GM10266 (cell line): ENCODE measurements at regions not wholly inside any gene's neighbourhood (a gene's known extent, or its start where the extent isn't known, plus 50 kb on each side); places are given as distances from the start of the nearest gene placed in this dataset.

Source experiments
- DNase-seq: peaks from one replicate; pipeline ENCODE4 v3.0.0; 2012; ENCODE audit errors: extremely low spot score
- CTCF ChIP-seq: IDR thresholded peaks from 2 replicates; pipeline ENCODE4 v1.5.1; 2012; ENCODE audit warnings: mild to moderate bottlenecking, low read depth; ENCODE audit not compliant: control insufficient read depth, insufficient read depth; ENCODE audit errors: missing control alignments

DNA sequence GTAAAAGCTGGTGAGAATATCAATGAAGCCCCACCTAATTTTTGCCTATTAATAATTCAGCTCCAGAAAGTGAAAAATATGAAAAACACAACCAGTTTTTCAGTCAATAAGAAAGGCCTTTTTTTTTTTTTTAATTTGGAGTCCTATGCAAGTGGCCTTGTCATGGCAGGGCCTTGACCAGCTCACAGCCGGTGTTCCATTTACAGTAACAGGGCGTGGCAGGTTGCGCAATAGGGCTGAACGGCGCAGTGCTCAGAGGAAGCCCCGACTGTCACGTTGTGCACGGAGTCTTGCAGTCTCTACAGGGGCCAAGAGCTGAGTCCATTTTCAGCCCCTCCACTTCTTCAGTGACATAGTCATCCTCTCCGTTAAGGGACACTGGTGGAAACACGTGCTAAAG lies 184.1 kb upstream of the FN1 start:
- TF ChIP-seq CTCF: no peak
- no peak for DNase-seq

- no peak for DNase-seq
- TF ChIP-seq CTCF: no peak
Observed at GRCh38 chr2:215619022-215619958, 183.4 kb upstream of the FN1 start.

- DNase-seq: no peak
- TF ChIP-seq CTCF: no peak
Observed at GRCh38 chr2:215618145-215618544, 182.3 kb upstream of the FN1 start.

DNA sequence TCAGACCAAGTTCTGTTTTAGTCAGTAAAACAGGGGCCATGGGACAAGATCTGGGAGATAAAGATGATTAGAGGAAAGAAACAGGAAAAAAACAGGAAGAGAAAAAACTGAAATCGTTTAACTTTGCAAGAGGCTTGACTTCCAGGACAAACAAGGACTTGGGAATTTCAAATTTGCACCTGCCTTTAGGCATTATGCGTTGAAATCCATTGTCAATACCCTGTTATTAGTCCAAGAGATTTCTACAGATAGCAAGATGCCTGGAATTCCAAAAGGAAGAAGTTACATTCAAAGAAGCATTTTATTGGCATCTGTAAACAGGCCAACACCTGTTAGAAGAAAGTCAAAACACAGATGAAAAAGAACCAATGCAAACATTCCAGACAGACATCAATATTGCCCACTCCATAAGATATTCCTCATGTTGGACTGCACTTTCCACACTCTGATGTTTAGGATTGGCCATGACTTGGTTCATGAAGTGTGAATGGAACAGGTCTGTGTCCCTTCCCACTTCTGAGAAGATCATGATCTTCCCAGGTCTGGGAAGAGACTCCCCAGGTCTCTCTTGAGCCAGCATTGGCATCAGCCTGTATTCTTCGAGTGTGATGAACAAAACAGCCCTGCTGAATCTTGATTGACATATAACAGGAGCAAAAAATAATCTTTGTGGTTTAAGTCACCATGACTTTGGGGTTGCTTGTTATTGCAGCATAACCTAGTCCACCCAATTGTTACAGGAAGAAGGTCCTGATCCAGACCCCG lies 181.4 kb upstream of the FN1 start:
- no peak for TF ChIP-seq CTCF
- DNase-seq: no peak

DNA sequence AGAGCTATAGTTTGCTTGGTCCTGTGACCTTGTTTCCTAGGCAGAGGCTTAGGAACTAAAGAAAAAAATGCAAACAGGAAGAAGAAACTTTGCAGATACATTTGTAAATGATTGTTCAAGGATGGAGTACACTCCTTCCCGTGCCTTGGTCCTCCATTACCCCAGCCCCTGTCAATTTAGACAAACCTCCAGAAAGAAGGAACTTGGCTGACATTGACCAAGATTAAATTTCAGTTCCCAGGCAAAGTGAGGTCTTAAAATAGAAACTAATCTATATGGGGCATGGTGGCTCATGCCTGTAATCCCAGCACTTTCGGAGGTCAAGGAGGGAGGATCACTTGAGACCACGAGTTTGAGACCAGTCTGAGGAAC lies 179.9 kb upstream of the FN1 start:
- no peak for DNase-seq
- no peak for TF ChIP-seq CTCF

GRCh38 chr2:215615067-215615802 lies 179.4 kb upstream of the FN1 start:
- no peak for TF ChIP-seq CTCF
- DNase-seq: no peak

GRCh38 chr2:215614296-215614695 lies 178.4 kb upstream of the FN1 start:
- TF ChIP-seq CTCF: no peak
- no peak for DNase-seq
